MV-4-11 (cell line): ENCODE measurements at regions not wholly inside any gene's neighbourhood (a gene's known extent, or its start where the extent isn't known, plus 50 kb on each side); places are given as distances from the start of the nearest gene placed in this dataset.
A peak's percentile ranks its signal among the peaks of the same experiment; 100 is the strongest.

ENCODE experiments used
- DNase-seq: peaks from one replicate; lab custom pipeline; 2025; lab: John Stamatoyannopoulos, UW

GRCh38 chr12:27179400-27180214 lies 64.5 kb upstream of the STK38L start:
- DNase-seq: peak; percentile 95

- DNase-seq: peak; percentile 20
These were observed 63.1 kb upstream of the STK38L start for GRCh38 chr12:27180906-27181505.

- DNase-seq: no peak
These were observed 60.7 kb upstream of the STK38L start for GRCh38 chr12:27183342-27183741.

DNA sequence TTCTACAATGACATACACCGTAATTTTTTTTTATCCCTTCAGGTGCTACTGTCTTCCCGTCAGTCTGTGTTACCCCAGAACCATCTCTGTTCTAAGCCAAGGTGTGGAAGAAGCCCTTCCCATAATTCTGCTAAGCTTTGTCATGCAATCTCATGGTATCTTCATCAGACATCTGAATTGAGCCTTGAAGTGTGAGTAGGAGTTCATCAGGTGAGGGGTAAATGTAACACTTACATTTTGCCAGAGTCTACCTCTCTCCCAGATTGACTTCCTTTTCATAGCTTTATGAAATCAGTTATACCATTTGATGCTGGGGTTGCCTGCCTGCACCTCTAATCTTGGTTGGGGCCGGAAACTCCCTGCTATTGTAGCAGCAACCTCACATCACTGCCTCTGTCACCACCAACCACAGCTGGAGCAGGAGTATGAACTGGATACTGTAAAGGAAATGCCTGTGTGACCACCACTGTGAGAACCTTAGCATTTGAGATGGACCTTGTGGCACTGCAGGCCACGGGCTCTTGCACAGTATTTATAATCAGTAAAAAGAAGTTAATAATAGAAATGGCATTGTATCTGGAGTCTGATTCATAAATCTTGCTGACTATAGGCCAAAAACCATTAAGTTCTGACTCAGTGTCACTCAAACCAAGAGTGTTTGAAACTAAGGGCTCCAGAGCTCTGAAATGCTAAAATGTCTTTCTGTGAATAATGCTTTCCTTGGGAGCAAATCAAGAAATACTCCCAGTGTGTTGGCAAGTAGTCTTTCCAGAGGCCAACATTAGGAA lies 58.7 kb upstream of the STK38L start:
- DNase-seq: peak; percentile 9

DNA sequence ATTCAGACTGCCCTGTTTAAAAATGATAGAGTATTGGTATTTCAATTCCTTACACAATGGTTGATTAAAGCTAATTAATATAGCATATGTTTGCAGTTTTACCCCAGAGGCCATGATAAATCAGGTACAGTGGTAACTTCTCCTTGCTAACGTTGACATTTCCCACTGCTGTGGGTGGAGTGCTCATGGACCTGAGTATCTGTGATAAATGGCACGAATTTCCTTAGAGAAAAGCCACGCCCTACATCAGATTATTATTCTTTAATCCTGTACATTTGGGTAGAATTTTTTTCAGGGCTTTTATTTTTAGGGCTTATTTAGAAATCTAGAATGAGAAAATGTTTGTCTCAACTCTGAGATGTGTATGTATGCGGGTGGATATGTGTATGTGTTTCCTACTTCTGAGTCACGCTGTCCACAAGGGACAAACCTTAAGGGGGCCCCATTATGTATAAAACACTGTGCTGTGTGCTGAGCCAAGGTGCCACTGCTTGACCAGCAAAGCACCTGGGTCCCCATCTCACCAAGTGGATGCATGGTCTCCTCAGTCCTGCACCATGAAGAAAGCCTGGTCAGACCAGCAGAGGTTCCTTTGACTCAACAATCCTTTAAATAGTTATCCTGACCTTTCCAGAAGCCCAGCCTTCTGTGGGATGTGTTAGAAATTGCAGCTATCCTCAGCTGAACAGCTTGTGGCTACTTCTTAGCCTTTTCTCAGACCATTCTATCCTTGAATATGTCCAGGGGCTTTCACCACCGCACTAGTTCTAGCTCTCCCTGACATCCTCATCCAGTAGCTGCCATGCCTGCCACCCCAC lies 57.9 kb upstream of the STK38L start:
- DNase-seq: no peak

DNA sequence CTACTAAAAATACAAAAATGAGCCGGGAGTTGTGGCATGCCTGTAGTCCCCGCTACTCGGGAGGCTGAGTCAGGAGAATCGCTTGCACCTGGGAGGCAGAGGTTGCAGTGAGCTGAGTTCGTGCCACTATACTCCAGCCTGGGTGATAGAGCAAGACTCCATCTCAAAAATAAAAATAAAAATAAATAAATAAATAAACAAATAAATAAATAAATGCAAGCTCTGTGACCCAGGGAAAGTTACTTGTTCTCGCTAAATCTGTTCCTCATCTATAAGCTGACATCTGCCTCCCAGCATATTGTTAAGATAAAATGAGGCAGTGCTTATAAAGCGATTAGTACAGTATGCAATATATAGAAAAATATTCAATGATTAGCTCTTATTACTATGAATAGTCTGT lies 56.4 kb upstream of the STK38L start:
- DNase-seq: no peak

DNA sequence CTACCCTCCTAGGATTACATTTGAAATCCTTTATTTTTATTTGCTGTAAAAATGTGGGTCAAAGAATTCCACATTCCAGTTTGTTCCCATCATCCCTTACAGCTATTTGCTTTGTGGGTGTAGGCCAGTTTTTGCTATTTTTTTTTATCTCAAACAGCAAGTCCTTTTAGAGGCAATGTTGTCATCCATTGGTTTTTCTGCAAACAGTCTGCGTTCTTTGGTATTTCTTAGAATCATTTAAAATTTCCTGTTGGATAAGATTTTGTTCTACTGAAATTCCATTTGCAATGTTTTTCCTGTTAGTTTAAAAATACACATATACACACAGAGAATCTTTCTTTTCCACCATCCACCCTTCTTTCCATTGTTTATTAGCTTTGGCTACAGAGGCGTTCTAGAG lies 53.3 kb upstream of the STK38L start:
- DNase-seq: no peak

- DNase-seq: no peak
These were observed 52.6 kb upstream of the STK38L start for GRCh38 chr12:27191531-27191930.

DNA sequence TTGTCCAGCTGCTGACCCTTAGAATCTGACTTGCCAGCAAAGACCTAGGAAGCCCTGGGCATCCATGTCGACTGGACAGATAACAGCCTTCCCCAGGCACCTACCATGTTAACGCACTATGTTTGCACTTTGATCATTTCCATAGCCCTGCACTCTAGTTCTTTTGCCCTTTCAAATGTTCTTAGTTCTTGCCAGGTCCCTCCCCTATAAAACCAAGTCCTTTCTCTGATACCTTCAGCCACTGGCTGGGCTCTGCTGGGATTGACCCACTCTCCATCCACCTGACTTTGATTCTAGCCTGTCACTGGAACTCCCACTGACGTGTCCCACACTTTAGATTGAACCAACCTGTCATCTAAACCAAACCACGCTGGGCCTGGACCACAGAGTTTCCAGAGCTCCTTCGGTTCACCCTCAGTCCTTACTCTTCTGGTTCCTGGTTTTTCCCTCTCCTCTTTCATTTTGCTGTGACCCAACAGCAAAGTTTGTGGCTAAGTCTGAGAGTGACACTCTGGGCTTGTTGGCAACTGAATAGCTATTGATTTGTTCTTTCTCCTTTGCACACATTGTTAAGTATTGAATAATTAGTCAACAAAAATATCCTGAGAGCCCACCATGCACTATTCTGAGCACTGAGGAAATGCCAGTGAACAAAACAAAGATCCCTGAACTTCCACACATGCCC lies 51.8 kb upstream of the STK38L start:
- no peak for DNase-seq

- DNase-seq: peak; percentile 65
These were observed 51.0 kb upstream of the STK38L start for GRCh38 chr12:27193106-27193505.

DNA sequence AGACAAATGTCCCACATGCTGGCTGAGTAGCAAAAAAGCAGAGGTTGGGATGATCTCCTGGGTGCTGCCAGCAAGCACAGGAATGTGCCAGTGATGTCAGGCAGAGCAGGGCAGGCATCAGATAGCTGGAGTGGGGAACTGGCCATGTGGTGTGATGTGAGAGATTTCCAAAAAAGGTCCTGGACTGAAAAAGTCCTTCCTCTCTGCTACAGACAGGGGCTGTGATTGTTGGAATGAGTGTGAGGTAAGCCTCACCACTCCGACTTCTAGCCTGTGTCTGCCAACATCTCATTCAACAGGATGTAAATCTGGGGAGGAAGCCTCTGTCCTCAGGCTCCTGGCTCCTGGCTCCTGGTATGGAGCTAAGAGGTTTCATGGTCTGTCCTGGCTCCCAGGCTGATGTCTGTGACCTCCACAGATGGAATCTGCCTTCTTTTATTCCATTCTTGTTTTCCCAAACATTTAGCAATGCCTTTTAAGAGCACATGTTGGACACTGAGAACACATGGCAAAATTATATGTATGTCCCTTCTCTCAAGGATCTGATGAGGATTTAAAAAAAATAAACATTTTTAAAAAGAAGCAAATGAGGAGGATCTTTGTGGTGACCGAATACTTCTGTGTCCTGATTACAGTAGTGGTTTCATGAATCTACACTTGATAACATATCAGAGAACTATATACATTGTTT lies 50.1 kb upstream of the STK38L start:
- DNase-seq: no peak
